H1 (cell line): ENCODE measurements at regions not wholly inside any gene's neighbourhood (a gene's known extent, or its start where the extent isn't known, plus 50 kb on each side); places are given as distances from the start of the nearest gene placed in this dataset.

ENCODE experiments used
- PHF8 ChIP-seq: fragments of 200-600 bp; sonication (generic); conservative IDR thresholded peaks from 2 replicates; pipeline ENCODE4 v1.7.1; 2012; ENCODE audit warnings: low read depth, mild to moderate bottlenecking, inconsistent platforms, low read length, moderate library complexity
- SP2 ChIP-seq: IDR thresholded peaks from 2 replicates; pipeline ENCODE4 v1.6.1; 2012; ENCODE audit warnings: mild to moderate bottlenecking, low read length, inconsistent platforms
- SP4 ChIP-seq: IDR thresholded peaks from 2 replicates; pipeline ENCODE4 v1.6.1; 2012; ENCODE audit warnings: low read length, inconsistent platforms
- TAF1 ChIP-seq: IDR thresholded peaks from 2 replicates; pipeline ENCODE4 v1.6.1; 2011; ENCODE audit warnings: mild to moderate bottlenecking, low read depth, low read length

GRCh38 chr6:14502551-14502950 is 385.0 kb downstream of the CD83 start (continued):
- TF ChIP-seq SP2 (no peak), PHF8 (no peak), TAF1 (no peak), SP4 (no peak)
